ENCODE measurements at regions not wholly inside any gene's neighbourhood (a gene's known extent, or its start where the extent isn't known, plus 50 kb on each side); places are given as distances from the start of the nearest gene placed in this dataset.

DNA sequence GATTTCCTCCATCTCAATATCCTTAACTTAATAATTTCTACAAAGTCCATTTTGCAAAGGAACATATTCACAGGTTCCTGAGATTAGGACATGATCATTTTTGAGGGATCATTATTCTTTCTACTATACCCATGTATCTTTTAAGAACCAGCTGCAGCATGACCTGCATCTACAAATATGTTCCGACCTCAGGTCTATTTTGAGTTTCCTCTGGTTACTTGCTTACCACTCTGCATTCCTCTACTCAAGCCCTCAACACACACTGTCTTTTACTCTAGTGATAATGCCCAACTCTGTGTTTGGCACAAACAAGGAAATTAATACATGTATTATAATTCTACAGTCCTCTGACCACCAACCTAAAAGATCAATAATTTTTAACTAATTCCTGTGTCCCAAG, 386.1 kb downstream of the DNAH5 start:
- Histone ChIP-seq H2AK5ac (ENCODE audit: low read length, severe bottlenecking) (no peak overlapping the region), H2BK15ac (ENCODE audit: low read depth, poor library complexity, severe bottlenecking) (no peak overlapping the region), H3K4me1 (ENCODE audit: control insufficient read depth, insufficient read depth, low read depth, low read length) (no peaks in the 10 kb centered on the region), H3K4me2 (ENCODE audit: low read length, poor library complexity, severe bottlenecking) (no peak overlapping the region), H3K27ac (ENCODE audit: low read length, poor library complexity, severe bottlenecking) (no peak overlapping the region), H3K36me3 (ENCODE audit: control insufficient read depth in 1 of 2, insufficient read depth in 2 of 2, low read depth in 1 of 2, low read length in 2 of 2) (no peaks in the 10 kb centered on the region), H2BK12ac (ENCODE audit: low read length in 2 of 2) (no peak overlapping the region), H3K9me3 (ENCODE audit: control insufficient read depth, low read length) (no peaks in the 10 kb centered on the region), H3K27me3 (ENCODE audit: control insufficient read depth in 1 of 2, insufficient read depth in 1 of 2, low read length in 2 of 2) (no peaks in the 10 kb centered on the region), H4K91ac (ENCODE audit: low read length) (no peak overlapping the region), H3K4ac (ENCODE audit: low read depth in 1 of 2, low read length in 2 of 2) (no peak overlapping the region), H3K9ac (ENCODE audit: low read length) (no peak overlapping the region), H2AFZ (ENCODE audit: low read depth, low read length) (no peak overlapping the region), H3K14ac (ENCODE audit: low read length in 2 of 2) (no peak overlapping the region), H3K23ac (ENCODE audit: low read length in 2 of 2) (no peak overlapping the region), H3K18ac (ENCODE audit: low read depth in 1 of 2, low read length in 2 of 2) (no peak overlapping the region), H3K79me1 (replicated peaks; ENCODE audit: low read length, poor library complexity, severe bottlenecking) (no peaks in the 10 kb centered on the region), H2BK120ac (ENCODE audit: low read depth, low read length) (no peak overlapping the region), H3K4me3 (ENCODE audit: insufficient read depth in 1 of 2, low read depth in 1 of 2, low read length in 2 of 2) (no peak overlapping the region), H4K8ac (ENCODE audit: low read length) (no peak overlapping the region), H2BK5ac (ENCODE audit: low read depth, low read length, poor library complexity, severe bottlenecking) (no peak overlapping the region)
- WGBS: 81% methylated on average over 1 of the region's 1 CpG
- no peak for DNase-seq

DNA sequence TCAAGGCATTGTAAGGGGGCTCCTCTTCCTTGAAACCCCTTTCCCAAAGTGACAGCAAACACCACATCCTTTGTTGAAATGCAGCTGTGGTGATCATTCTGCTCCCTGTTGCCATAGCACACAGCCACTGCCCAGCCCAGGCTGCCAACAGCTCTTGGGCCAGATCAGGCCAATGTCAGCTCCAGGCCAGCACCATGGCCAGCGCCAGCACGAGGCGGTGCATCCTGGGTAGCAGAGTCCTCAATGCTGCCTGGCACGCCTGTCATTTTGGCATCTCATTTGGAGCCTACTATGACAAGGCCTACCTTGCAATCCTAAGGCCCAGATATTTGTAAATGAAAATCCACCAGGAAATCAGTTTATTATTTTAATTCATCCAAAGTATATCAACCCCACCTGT, 390.6 kb downstream of the DNAH5 start:
- Histone ChIP-seq H2BK120ac (ENCODE audit: low read depth, low read length) (no peak overlapping the region), H4K8ac (ENCODE audit: low read length) (no peak overlapping the region), H2BK12ac (ENCODE audit: low read length in 2 of 2) (no peak overlapping the region), H3K4me3 (ENCODE audit: insufficient read depth in 1 of 2, low read depth in 1 of 2, low read length in 2 of 2) (no peak overlapping the region), H4K91ac (ENCODE audit: low read length) (no peak overlapping the region), H2AK5ac (ENCODE audit: low read length, severe bottlenecking) (no peak overlapping the region), H3K4me2 (ENCODE audit: low read length, poor library complexity, severe bottlenecking) (no peak overlapping the region), H2BK5ac (ENCODE audit: low read depth, low read length, poor library complexity, severe bottlenecking) (no peak overlapping the region), H2AFZ (ENCODE audit: low read depth, low read length) (no peak overlapping the region), H3K36me3 (ENCODE audit: control insufficient read depth in 1 of 2, insufficient read depth in 2 of 2, low read depth in 1 of 2, low read length in 2 of 2) (no peaks in the 10 kb centered on the region), H3K27ac (ENCODE audit: low read length, poor library complexity, severe bottlenecking) (no peak overlapping the region), H3K4me1 (ENCODE audit: control insufficient read depth, insufficient read depth, low read depth, low read length) (no peaks in the 10 kb centered on the region), H3K4ac (ENCODE audit: low read depth in 1 of 2, low read length in 2 of 2) (no peak overlapping the region), H3K23ac (ENCODE audit: low read length in 2 of 2) (no peak overlapping the region), H3K27me3 (ENCODE audit: control insufficient read depth in 1 of 2, insufficient read depth in 1 of 2, low read length in 2 of 2) (no peaks in the 10 kb centered on the region), H3K79me1 (replicated peaks; ENCODE audit: low read length, poor library complexity, severe bottlenecking) (no peaks in the 10 kb centered on the region), H3K9ac (ENCODE audit: low read length) (no peak overlapping the region), H3K14ac (ENCODE audit: low read length in 2 of 2) (no peak overlapping the region), H3K9me3 (ENCODE audit: control insufficient read depth, low read length) (no peaks in the 10 kb centered on the region), H2BK15ac (ENCODE audit: low read depth, poor library complexity, severe bottlenecking) (no peak overlapping the region), H3K18ac (ENCODE audit: low read depth in 1 of 2, low read length in 2 of 2) (no peak overlapping the region)
- DNase-seq: no peak
- WGBS: 37% methylated on average over 4 of the region's 4 CpGs

DNA sequence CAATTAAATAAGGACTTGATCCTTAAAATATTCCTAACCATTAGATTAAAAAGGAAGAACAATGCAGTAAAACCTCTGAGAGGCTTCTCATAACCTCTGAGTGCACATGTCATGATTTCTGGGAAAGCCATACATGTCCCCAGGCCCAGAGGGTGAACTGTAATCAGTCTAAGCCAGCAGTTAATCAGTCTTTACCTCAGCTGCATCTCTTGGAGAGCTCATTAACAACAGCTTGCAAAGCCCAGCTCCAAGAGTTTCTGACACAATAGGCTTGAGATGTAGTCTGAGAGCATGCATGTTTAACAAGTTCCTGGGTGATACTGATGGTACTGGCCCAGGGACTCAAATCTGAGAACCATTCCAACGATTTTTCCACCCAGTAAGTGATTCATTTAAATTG, 392.1 kb downstream of the DNAH5 start:
- Histone ChIP-seq H3K23ac (ENCODE audit: low read length in 2 of 2) (no peak overlapping the region), H4K91ac (ENCODE audit: low read length) (no peak overlapping the region), H3K4me1 (ENCODE audit: control insufficient read depth, insufficient read depth, low read depth, low read length) (no peaks in the 10 kb centered on the region), H3K18ac (ENCODE audit: low read depth in 1 of 2, low read length in 2 of 2) (no peak overlapping the region), H3K9ac (ENCODE audit: low read length) (no peak overlapping the region), H3K36me3 (ENCODE audit: control insufficient read depth in 1 of 2, insufficient read depth in 2 of 2, low read depth in 1 of 2, low read length in 2 of 2) (no peaks in the 10 kb centered on the region), H2AFZ (ENCODE audit: low read depth, low read length) (no peak overlapping the region), H2AK5ac (ENCODE audit: low read length, severe bottlenecking) (no peak overlapping the region), H3K9me3 (ENCODE audit: control insufficient read depth, low read length) (no peaks in the 10 kb centered on the region), H3K27me3 (ENCODE audit: control insufficient read depth in 1 of 2, insufficient read depth in 1 of 2, low read length in 2 of 2) (no peaks in the 10 kb centered on the region), H2BK15ac (ENCODE audit: low read depth, poor library complexity, severe bottlenecking) (no peak overlapping the region), H3K27ac (ENCODE audit: low read length, poor library complexity, severe bottlenecking) (no peak overlapping the region), H2BK120ac (ENCODE audit: low read depth, low read length) (no peak overlapping the region), H3K4me2 (ENCODE audit: low read length, poor library complexity, severe bottlenecking) (no peak overlapping the region), H3K14ac (ENCODE audit: low read length in 2 of 2) (no peak overlapping the region), H2BK12ac (ENCODE audit: low read length in 2 of 2) (no peak overlapping the region), H2BK5ac (ENCODE audit: low read depth, low read length, poor library complexity, severe bottlenecking) (no peak overlapping the region), H3K79me1 (replicated peaks; ENCODE audit: low read length, poor library complexity, severe bottlenecking) (no peaks in the 10 kb centered on the region), H3K4ac (ENCODE audit: low read depth in 1 of 2, low read length in 2 of 2) (no peak overlapping the region), H4K8ac (ENCODE audit: low read length) (no peak overlapping the region), H3K4me3 (ENCODE audit: insufficient read depth in 1 of 2, low read depth in 1 of 2, low read length in 2 of 2) (no peak overlapping the region)
- 0% methylated on average over 1 of the region's 1 CpG for WGBS
- DNase-seq: no peak

DNA sequence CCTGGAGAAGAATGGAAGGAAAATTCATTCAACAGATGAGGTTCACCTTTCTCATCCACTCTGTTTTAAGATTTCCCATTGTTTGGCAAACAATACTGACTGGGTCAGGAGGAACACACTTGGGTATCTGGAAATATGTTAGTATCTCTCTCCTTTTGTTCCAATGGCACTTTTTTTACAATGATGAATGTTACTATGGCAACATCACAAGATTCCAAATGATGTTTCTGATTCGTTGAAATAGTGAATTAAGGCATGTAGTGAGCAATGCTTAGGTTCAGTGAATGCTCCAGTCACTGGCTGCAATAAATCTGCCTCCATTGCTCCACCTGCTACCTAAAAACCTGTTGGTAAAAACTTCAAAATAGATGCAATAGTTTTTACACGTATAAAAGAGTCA, 392.8 kb downstream of the DNAH5 start:
- H3K4me1 ChIP-seq (ENCODE audit: control insufficient read depth, insufficient read depth, low read depth, low read length): no peaks in the 10 kb centered on the region
- no peaks in the 10 kb centered on the region for H3K27me3 ChIP-seq (ENCODE audit: control insufficient read depth in 1 of 2, insufficient read depth in 1 of 2, low read length in 2 of 2)
- H2AFZ ChIP-seq (ENCODE audit: low read depth, low read length): no peak overlapping the region
- H3K4me2 ChIP-seq (ENCODE audit: low read length, poor library complexity, severe bottlenecking): no peak overlapping the region
- H2BK15ac ChIP-seq (ENCODE audit: low read depth, poor library complexity, severe bottlenecking): no peak overlapping the region
- no peak overlapping the region for H2AK5ac ChIP-seq (ENCODE audit: low read length, severe bottlenecking)
- H3K18ac ChIP-seq (ENCODE audit: low read depth in 1 of 2, low read length in 2 of 2): no peak overlapping the region
- no peak overlapping the region for H3K9ac ChIP-seq (ENCODE audit: low read length)
- H3K14ac ChIP-seq (ENCODE audit: low read length in 2 of 2): no peak overlapping the region
- no peak overlapping the region for H2BK120ac ChIP-seq (ENCODE audit: low read depth, low read length)
- H3K4me3 ChIP-seq (ENCODE audit: insufficient read depth in 1 of 2, low read depth in 1 of 2, low read length in 2 of 2): no peak overlapping the region
- H3K4ac ChIP-seq (ENCODE audit: low read depth in 1 of 2, low read length in 2 of 2): no peak overlapping the region
- no peak overlapping the region for H4K91ac ChIP-seq (ENCODE audit: low read length)
- 35% methylated on average over 2 of the region's 2 CpGs for WGBS
- DNase-seq: no peak
- no peaks in the 10 kb centered on the region for H3K36me3 ChIP-seq (ENCODE audit: control insufficient read depth in 1 of 2, insufficient read depth in 2 of 2, low read depth in 1 of 2, low read length in 2 of 2)
- no peak overlapping the region for H3K27ac ChIP-seq (ENCODE audit: low read length, poor library complexity, severe bottlenecking)
- no peak overlapping the region for H2BK12ac ChIP-seq (ENCODE audit: low read length in 2 of 2)
- H3K23ac ChIP-seq (ENCODE audit: low read length in 2 of 2): no peak overlapping the region
- no peaks in the 10 kb centered on the region for H3K79me1 ChIP-seq (replicated peaks; ENCODE audit: low read length, poor library complexity, severe bottlenecking)
- H3K9me3 ChIP-seq (ENCODE audit: control insufficient read depth, low read length): no peaks in the 10 kb centered on the region
- no peak overlapping the region for H4K8ac ChIP-seq (ENCODE audit: low read length)
- H2BK5ac ChIP-seq (ENCODE audit: low read depth, low read length, poor library complexity, severe bottlenecking): no peak overlapping the region

Measured in mesenchymal stem cell (in vitro differentiated cells and primary cell).